ENCODE measurements at regions not wholly inside any gene's neighbourhood (a gene's known extent, or its start where the extent isn't known, plus 50 kb on each side); places are given as distances from the start of the nearest gene placed in this dataset.
"Not testable (repeated sequence)": the region's sequence is repeated elsewhere in the genome, so short reads cannot be mapped to it uniquely, and the experiment has no call there.

DNA sequence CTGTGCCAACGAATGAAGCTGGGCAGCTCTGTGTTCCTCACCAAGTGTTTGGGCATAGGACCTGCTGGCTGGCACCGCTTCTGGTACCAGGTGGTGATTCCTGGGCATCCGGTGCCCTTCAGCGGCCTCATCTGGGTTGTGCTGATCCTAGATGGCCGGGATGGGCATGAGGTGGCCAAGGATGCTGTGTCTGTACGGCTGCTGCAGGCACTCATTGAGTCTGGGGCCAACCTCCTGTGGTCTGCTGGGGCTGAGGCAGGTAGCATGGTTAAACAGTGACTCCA is 96.1 kb upstream of the PLEKHM1 start:
- not testable (repeated sequence) for DNase-seq (ENCODE audit: low read depth)

GRCh38 chr17:45592433-45592923 is 102.0 kb upstream of the PLEKHM1 start:
- DNase-seq (ENCODE audit: low read depth): not testable (repeated sequence)

- DNase-seq (ENCODE audit: low read depth): not testable (repeated sequence)
Observed at GRCh38 chr17:45596347-45596746, 105.8 kb upstream of the PLEKHM1 start.

DNA sequence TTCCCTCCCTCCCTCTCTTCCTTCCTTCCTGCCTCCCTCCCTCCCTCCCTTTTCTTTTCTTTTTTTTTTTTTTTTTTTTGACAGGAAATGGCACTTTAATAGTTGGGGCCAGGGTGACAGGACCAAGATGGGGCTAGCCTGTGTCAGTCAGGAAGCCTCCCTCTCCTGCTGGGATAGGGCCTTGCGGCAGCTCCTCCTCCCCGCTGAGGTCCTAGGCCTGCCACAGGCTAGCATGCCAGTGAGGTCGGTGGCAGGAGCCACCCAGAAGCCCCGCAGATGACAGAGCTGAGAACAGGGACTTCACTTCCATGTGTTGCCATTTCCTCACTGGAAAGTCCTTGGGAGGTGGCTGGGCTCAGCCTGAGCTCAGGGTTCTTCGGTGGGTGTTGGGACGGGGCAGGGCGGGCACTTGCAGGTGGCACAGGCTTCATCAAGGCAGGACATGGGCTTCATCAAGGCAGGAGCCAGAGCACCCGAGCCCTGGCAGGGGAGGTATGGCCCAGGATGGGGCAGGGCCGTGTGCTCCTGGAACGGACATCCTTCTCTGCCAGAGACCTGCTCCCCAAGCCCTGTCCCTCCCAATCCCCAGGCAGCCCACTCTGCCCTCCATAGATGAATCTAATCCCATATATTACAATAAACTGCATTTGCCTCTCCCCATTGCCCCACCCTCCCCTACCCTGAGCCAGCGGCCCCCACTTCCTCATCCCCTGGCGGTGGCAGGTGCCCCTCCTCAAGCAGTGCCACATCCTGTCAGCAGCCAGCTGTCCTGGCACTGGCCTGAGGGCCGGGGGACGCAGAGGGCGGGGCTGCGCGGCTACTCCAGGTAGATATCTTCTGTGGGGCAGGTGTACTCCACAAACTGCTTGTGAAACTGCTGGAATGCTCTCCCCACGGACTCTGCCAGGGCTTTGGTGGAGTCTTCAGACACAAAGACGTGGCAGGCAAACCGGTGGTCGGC is 109.8 kb upstream of the PLEKHM1 start:
- DNase-seq (ENCODE audit: low read depth): not testable (repeated sequence)

DNA sequence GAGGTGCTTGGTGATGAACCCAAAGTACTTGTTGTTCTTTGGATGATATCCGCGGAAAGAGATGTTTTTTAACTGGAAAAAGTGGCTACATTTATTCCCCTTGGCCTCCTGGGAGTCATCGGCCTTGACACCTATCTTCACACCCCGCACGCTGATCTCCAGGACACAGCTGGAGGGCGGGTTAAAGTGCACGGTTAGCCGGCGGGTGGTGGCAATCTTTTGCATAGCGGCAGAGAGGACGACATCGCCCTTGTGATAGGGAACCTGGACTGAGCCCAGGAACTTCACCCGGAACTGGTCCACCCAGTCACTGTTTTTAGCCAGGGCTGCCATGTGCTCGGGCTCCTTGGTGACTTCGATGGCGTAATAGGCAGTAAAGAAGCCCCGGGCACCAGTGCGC is 110.5 kb upstream of the PLEKHM1 start:
- DNase-seq (ENCODE audit: low read depth): not testable (repeated sequence)

DNA sequence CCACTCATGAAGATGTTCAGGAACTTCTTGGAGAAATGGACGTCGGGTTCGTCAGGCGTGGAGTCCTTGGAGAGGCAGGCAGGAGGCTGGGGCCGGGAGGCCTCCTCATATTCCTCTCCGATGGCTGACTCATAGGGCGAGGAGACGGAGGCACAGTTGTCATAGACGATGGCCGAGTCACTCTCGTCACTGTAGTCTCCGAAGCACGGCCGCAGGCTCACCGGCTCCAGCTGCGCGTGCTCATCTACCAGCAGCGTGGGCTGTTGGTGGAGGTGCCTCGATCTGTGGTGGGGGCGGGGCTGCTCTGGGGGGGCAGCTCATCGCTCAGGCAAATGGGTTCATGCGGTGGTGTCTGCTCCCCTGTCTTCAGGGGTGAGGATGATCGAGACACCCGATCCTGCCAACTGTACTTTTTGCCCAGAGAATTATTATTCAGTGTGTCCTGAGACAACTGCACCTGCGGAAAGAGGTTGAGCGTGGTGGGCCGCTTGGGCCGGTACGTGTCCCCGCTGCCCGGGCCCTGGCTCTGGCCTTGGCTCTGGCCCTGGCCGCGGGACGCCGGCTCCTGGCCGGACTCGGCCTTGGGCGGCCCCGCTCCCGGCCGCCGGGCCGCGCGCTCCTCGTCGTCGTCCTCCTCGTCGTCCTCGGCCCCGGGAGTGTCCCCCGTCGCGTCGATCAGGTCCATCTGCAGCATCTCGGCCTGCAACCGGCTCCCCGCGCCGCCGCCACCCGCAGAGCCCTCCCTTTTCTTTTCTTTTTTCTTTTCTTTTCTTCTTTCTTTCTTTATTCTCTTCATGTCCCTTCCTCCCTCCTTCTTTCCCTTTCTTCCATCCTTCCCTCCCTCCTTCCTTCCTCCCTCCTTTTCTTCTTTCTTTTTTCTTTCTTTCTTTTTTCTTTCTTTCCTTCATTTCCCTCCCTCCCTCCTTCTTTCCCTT is 111.4 kb upstream of the PLEKHM1 start:
- not testable (repeated sequence) for DNase-seq (ENCODE audit: low read depth)

GRCh38 chr17:45605751-45606150 is 115.2 kb upstream of the PLEKHM1 start:
- DNase-seq (ENCODE audit: low read depth): not testable (repeated sequence)

DNA sequence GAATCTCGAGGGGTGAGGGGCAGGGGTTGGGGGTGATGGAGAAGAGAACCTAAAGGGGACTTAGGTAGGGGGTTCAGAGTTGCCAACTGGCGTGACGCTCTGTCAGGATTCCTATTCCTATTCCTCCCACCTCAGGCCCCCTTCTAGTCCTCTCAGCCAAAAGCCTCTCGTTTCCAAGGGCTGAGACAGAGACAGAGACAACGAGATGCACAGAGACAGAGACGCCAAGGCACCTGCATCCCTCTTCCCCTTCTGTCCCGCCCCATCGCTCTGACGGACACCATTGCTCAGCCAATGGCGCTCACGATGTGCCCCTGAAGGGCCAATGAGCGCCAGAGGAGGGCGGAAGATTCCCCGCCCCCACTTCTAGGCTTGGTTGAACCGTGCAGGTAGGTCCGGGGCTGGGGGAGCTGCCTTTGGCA is 129.5 kb upstream of the PLEKHM1 start:
- DNase-seq (ENCODE audit: low read depth): not testable (repeated sequence)

- DNase-seq (ENCODE audit: low read depth): not testable (repeated sequence)
Observed at GRCh38 chr17:45620468-45620867, 129.9 kb upstream of the PLEKHM1 start.

- not testable (repeated sequence) for DNase-seq (ENCODE audit: low read depth)
Observed at GRCh38 chr17:45621087-45621486, 130.6 kb upstream of the PLEKHM1 start.

DNA sequence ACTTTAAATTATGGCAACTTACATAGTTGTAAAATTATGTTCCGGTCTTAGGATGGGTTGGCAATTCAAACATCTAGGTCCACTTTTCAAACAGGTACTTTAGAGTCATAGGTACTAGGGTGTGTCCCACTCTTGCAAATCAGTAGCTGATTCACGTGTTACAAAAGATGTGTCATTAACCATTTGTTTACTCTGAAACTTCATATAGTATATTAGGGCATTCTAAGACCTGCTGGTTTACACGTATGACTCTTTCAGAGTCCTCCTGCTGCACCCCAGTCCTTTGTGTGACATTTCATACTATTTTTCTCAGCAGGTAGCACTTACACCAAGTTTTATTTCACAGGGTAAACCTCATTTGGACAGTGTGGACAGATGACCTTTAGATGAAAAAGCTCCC is 131.8 kb upstream of the PLEKHM1 start:
- not testable (repeated sequence) for DNase-seq (ENCODE audit: low read depth)

- no peak for DNase-seq (ENCODE audit: low read depth)
Observed at GRCh38 chr17:45628019-45628418, 137.5 kb upstream of the PLEKHM1 start.

DNA sequence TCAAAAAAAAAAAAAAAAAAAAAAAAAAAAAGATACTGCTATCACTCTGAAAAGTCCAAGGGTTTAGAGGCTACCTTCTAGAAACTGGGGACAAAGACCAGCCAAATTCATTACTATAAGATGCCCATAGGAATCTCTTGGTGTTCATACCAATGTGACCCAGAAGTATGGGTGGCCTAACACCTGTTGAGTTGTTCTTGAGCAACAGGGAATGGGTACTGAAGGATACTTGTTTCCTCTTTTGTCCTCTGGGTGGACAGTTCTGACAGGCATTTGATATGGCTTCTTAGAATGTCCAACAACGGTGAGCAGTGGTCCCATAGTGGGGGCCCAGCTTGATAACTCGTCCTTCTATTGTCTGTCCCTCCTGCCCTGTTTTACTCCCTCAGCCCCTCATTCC is 141.4 kb upstream of the PLEKHM1 start:
- DNase-seq (ENCODE audit: low read depth): no peak

DNA sequence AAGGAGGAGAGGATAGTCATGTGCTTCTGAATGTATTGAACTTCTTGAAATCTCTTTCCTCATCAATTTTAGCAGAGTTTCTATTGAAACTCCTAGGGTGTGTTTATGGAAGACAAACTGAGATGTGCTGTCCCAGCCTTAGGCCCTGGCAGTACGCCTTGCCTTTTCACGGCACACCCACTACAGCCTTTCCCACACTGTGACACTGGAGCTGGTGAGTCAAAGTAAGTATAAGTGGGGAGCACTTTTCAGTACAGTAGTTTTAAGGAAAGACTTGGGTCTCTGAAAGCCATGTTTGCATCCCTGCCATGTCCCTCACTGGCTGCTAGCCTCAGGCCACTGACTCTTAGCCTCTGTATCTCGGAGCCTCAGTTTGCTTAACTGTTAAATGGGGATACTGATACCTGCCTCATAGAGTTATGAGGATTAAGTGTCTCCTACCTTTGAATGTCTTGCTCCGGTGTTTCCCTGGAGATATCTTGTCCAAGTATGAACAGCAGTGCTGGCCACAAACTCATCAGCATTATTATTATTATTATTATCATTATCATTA is 144.7 kb upstream of the CRHR1 start:
- DNase-seq (ENCODE audit: low read depth): peak; percentile 22

DNA sequence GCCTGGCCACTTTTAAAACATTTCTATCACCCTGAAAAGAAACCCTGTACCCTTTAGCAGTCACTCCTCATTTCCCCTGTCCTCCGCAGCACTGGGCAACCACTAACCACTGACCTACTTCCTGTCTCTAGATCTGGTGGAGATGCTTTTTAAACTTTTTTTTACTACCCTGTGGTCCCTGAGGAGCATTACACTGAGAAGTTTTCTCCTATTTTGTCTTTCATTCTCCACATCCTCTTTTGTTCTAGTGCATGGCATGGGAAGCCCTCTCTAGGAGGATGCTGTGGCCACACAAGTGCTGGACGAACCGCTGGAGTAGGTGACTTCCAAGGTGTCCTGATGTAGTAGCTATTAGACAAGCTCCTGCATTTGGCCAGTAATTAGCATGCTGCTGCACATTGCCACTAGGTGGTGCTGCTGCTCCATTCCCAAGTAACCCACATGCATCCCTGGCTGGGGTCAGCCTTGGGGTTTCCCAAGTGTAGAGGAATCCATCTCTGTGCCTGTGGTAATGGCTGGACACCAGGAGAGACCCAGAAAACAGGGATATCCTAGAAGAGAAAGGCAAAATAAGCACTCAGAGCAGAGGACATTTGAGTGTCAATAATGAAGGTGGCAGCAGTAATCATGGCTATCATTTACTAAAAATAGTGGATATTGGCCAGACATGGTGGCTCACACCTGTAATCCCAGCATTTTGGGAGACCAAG is 143.8 kb upstream of the CRHR1 start:
- peak; percentile 45 for DNase-seq (ENCODE audit: low read depth)

DNA sequence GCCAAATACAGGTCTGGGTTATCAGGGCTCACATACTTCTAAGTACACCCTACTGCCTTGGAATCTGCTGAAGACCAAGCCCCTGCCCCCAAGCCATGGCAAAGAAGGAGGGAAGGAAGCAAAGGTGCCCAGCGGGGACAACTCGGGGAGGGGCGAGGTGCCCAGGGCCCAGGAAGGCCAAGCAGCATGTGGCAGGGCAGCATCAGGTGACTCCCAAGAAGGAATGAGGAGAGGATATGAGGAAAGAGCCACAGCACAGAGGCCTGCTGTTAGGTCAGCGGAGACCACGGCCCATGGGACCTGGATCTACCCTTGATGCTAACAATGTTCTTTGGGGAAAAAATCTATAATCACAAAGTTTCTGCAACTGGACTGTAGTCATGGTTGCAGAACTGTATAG is 142.6 kb upstream of the CRHR1 start:
- DNase-seq (ENCODE audit: low read depth): no peak

GRCh38 chr17:45643591-45643990 is 140.5 kb upstream of the CRHR1 start:
- no peak for DNase-seq (ENCODE audit: low read depth)

DNA sequence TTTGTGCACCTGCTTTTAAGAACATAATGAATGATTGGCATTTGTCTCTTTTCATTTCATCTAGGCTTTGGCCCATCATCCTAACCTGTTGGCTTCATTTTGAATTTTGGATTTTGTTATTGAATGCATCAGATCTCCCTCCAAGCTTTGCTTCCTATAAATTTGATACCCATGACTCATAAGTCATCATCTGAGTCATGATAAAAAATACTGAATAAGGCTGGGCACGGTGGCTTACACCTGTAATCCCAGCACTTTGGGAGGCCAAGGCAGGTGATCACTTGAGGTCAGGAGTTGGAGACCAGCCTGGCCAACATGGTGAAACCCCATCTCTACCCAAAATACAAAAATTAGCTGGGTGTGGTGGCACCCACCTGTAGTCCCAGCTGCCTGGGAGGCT is 139.5 kb upstream of the CRHR1 start:
- not testable (repeated sequence) for DNase-seq (ENCODE audit: low read depth)

DNA sequence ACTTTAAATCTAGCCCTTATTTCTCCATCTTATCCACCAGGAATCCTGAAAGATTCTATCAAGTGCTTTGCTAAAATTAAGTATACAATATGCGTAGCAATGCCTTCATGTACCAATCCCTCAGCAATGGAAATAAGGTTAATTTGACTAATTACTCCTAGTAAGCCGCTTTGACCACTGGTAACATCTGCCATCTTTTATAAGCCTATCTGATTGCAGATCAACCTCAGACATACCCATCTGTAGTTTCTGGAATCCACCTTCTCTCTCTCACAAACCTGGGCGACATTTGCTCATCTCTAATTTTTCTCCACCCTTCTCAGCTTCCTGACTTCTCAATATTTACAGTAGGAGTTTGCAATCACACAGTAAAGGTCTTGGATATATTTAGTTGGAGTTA is 138.8 kb upstream of the CRHR1 start:
- no peak for DNase-seq (ENCODE audit: low read depth)

- DNase-seq (ENCODE audit: low read depth): no peak
Observed at GRCh38 chr17:45646288-45646988, 137.7 kb upstream of the CRHR1 start.

GRCh38 chr17:45648642-45649041 is 135.5 kb upstream of the CRHR1 start:
- no peak for DNase-seq (ENCODE audit: low read depth)

All from stromal cell of bone marrow (primary cell).